ENCODE measurements at regions not wholly inside any gene's neighbourhood (a gene's known extent, or its start where the extent isn't known, plus 50 kb on each side); places are given as distances from the start of the nearest gene placed in this dataset.

GRCh38 chr2:118772487-118773200 lies 74.8 kb downstream of the EN1 start:
- no peak overlapping the region for H3K4me3 ChIP-seq (replicated peaks in 1 of 2; ENCODE audit: low read depth in 2 of 2, low read length in 2 of 2)
- no peak for DNase-seq (ENCODE audit: low read depth in 2 of 2)
- no peak for TF ChIP-seq CTCF (IDR thresholded peaks at IDR 0.05; ENCODE audit: low read depth, low read length)

DNA sequence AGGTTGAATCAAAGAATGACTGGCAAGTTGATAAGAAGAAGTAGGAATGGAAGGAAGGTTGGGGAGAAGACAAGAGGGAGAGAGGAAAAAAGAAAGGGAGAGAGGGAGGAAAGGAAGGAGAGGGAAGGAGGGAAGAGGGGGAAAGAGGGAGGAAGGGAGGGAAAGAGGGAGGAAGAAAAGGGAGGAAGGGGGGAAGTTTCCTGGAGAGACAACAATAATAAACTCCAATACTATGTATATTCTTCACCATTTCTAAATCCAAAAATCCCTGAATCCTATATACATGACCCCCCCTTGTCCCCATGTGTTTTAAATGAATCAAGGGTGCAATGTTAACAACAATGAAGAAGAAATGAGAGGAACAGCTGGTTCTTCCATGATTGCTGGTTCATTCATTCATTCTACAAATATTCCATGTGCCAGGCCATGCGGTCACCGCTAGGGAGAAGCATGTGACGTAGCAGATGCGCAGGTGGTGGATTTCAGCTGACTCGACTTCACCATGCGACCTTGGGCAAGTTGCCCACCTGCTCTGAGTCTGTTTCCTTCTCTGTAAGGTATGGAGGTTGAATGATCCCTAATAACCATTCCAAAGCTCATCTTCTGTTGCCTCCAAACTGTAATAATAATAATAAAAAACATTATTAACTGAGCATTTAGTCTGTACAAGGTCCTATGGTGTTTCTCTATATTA lies 77.6 kb downstream of the EN1 start:
- DNase-seq (ENCODE audit: low read depth in 2 of 2), result no peak
- TF ChIP-seq CTCF (IDR thresholded peaks at IDR 0.05; ENCODE audit: low read depth, low read length), result no peak
- no peak overlapping the region for H3K4me3 ChIP-seq (replicated peaks in 1 of 2; ENCODE audit: low read depth in 2 of 2, low read length in 2 of 2)

GRCh38 chr2:118766871-118767270 lies 80.6 kb downstream of the EN1 start:
- no peak for TF ChIP-seq CTCF (IDR thresholded peaks at IDR 0.05; ENCODE audit: low read depth, low read length)
- H3K4me3 ChIP-seq (replicated peaks in 1 of 2; ENCODE audit: low read depth in 2 of 2, low read length in 2 of 2), result no peak overlapping the region
- no peak for DNase-seq (ENCODE audit: low read depth in 2 of 2)

- no peak for TF ChIP-seq CTCF (IDR thresholded peaks at IDR 0.05; ENCODE audit: low read depth, low read length)
- no peak for DNase-seq (ENCODE audit: low read depth in 2 of 2)
These were observed 82.6 kb downstream of the EN1 start for GRCh38 chr2:118764855-118765254.

DNA sequence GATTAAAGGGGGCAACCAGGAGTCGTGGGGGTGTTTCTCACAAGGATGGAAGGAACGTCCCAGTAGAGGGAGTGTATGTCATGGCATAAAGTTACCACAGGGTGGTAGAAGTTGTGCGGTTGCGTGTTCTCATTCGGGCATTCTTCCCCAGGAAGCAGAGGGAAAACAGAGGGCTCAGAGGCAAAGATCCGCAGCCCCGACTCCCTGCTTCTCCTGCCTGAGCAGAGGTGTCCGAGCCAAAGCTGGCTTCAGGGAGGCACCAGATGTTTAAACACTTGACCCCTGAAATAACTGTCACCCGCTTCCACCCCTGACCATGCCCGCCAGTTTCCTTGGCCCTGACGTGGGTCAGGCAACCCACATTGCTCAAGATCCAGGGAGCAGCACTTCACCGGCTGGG lies 83.7 kb downstream of the EN1 start:
- peak; percentile 20 to 31 for DNase-seq (ENCODE audit: low read depth in 2 of 2)
- TF ChIP-seq CTCF (IDR thresholded peaks at IDR 0.05; ENCODE audit: low read depth, low read length), result peak; percentile 35
- H3K4me3 ChIP-seq (replicated peaks in 1 of 2; ENCODE audit: low read depth in 2 of 2, low read length in 2 of 2), result no peak overlapping the region

More at GRCh38 chr2:118764855-118765254, 82.6 kb downstream of the EN1 start:
- H3K4me3 ChIP-seq (replicated peaks in 1 of 2; ENCODE audit: low read depth in 2 of 2, low read length in 2 of 2), result no peak overlapping the region

GRCh38 chr2:118762290-118762689 lies 85.2 kb downstream of the EN1 start:
- no peak for TF ChIP-seq CTCF (IDR thresholded peaks at IDR 0.05; ENCODE audit: low read depth, low read length)
- DNase-seq (ENCODE audit: low read depth in 2 of 2), result no peak
- H3K4me3 ChIP-seq (replicated peaks in 1 of 2; ENCODE audit: low read depth in 2 of 2, low read length in 2 of 2), result no peak overlapping the region

Measured in cardiac fibroblast (primary cell).